ENCODE measurements at regions not wholly inside any gene's neighbourhood (a gene's known extent, or its start where the extent isn't known, plus 50 kb on each side); places are given as distances from the start of the nearest gene placed in this dataset.

GRCh38 chr4:107404591-107405300 is 315.3 kb downstream of the PAPSS1 start:
- DNase-seq (ENCODE audit: low spot score), result no peak
- no peak overlapping the region for H3K4me3 Mint-ChIP-seq (ENCODE audit: low read depth)
- H3K36me3 Mint-ChIP-seq (ENCODE audit: low read depth), result no peaks in the 10 kb centered on the region
- H3K27ac Mint-ChIP-seq, result no peak overlapping the region
- no peaks in the 10 kb centered on the region for H3K4me1 Mint-ChIP-seq (ENCODE audit: low read depth)
- intact Hi-C loops (cut with micrococcal nuclease), result no loop called here
- H3K9me3 Mint-ChIP-seq, result no peaks in the 10 kb centered on the region
- H3K27me3 Mint-ChIP-seq (ENCODE audit: low read depth), result no peaks in the 10 kb centered on the region

- H3K9me3 Mint-ChIP-seq, result no peaks in the 10 kb centered on the region
- intact Hi-C loops (cut with micrococcal nuclease), result no loop called here
- H3K27me3 Mint-ChIP-seq (ENCODE audit: low read depth), result no peaks in the 10 kb centered on the region
- no peaks in the 10 kb centered on the region for H3K4me1 Mint-ChIP-seq (ENCODE audit: low read depth)
- no peak for DNase-seq (ENCODE audit: low spot score)
- no peaks in the 10 kb centered on the region for H3K36me3 Mint-ChIP-seq (ENCODE audit: low read depth)
- no peak overlapping the region for H3K27ac Mint-ChIP-seq
- no peak overlapping the region for H3K4me3 Mint-ChIP-seq (ENCODE audit: low read depth)
Observed at GRCh38 chr4:107402291-107402690, 317.7 kb downstream of the PAPSS1 start.

DNA sequence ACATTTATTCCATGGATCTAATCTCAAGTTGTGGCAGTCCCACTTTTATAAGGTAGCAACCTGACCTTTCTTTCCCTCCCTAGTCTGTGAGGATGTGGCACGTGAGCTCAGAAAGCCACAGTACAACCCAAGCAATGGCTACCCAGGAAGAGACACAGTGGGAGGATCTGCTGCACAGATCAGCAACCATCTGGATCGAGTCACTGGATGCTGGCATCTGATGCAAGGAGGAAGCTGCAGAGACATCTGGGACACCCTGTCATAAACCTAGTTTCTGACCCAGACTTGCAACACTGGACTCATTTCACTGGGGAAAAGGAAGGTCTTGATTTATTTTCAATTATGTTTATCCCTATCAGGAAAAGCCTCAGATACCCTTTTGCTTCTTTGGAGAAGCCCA is 327.1 kb downstream of the PAPSS1 start:
- H3K4me3 Mint-ChIP-seq (ENCODE audit: low read depth), result no peak overlapping the region
- H3K36me3 Mint-ChIP-seq (ENCODE audit: low read depth), result no peaks in the 10 kb centered on the region
- H3K27me3 Mint-ChIP-seq (ENCODE audit: low read depth), result no peaks in the 10 kb centered on the region
- no peaks in the 10 kb centered on the region for H3K4me1 Mint-ChIP-seq (ENCODE audit: low read depth)
- DNase-seq (ENCODE audit: low spot score), result no peak
- H3K9me3 Mint-ChIP-seq, result no peaks in the 10 kb centered on the region
- no peak overlapping the region for H3K27ac Mint-ChIP-seq
- intact Hi-C loops (cut with micrococcal nuclease), result no loop called here

DNA sequence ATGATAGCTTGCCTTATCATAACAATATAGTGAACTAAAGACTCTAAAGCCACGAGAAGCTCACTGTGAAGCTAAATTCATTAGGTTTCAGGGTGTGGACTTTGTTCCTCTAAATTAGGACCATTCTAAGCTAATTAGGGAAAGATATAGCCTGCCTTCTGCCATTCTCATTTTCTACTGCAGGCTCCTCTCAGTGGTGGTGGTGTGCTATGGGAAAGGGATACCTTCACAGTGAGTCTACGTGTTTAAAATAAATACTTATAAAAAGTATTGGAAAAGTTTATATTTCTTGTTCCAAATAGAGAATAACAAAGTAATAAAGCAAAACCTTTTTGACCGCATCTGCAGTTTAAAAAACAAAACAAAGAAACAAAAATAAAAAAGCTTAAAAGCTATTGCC is 327.7 kb downstream of the PAPSS1 start:
- intact Hi-C loops (cut with micrococcal nuclease), result no loop called here
- no peak overlapping the region for H3K27ac Mint-ChIP-seq
- no peaks in the 10 kb centered on the region for H3K36me3 Mint-ChIP-seq (ENCODE audit: low read depth)
- no peaks in the 10 kb centered on the region for H3K4me1 Mint-ChIP-seq (ENCODE audit: low read depth)
- no peak overlapping the region for H3K4me3 Mint-ChIP-seq (ENCODE audit: low read depth)
- H3K9me3 Mint-ChIP-seq, result no peaks in the 10 kb centered on the region
- DNase-seq (ENCODE audit: low spot score), result no peak
- H3K27me3 Mint-ChIP-seq (ENCODE audit: low read depth), result no peaks in the 10 kb centered on the region

DNA sequence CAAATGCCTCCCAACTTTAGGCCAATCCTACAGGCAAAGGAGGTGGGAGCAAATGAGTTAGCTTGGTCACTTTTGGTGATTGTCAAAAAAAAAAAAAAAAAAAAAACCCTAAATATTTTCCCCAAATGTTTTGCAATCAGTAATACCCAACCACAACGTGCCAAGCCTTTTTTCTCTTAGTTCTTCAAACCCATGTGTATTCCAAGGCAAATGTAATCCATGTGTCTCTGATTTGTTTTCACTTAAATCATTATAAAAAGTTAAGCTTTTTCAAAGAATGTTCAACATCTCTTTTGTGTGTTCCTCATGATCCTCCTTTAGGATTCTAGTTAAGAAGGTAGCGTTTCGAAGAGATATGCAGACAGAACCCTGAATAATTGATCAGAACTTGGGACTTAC is 328.4 kb downstream of the PAPSS1 start:
- no peak for DNase-seq (ENCODE audit: low spot score)
- no peaks in the 10 kb centered on the region for H3K4me1 Mint-ChIP-seq (ENCODE audit: low read depth)
- H3K27me3 Mint-ChIP-seq (ENCODE audit: low read depth), result no peaks in the 10 kb centered on the region
- no peak overlapping the region for H3K4me3 Mint-ChIP-seq (ENCODE audit: low read depth)
- H3K36me3 Mint-ChIP-seq (ENCODE audit: low read depth), result no peaks in the 10 kb centered on the region
- intact Hi-C loops (cut with micrococcal nuclease), result no loop called here
- H3K9me3 Mint-ChIP-seq, result no peaks in the 10 kb centered on the region
- no peak overlapping the region for H3K27ac Mint-ChIP-seq

DNA sequence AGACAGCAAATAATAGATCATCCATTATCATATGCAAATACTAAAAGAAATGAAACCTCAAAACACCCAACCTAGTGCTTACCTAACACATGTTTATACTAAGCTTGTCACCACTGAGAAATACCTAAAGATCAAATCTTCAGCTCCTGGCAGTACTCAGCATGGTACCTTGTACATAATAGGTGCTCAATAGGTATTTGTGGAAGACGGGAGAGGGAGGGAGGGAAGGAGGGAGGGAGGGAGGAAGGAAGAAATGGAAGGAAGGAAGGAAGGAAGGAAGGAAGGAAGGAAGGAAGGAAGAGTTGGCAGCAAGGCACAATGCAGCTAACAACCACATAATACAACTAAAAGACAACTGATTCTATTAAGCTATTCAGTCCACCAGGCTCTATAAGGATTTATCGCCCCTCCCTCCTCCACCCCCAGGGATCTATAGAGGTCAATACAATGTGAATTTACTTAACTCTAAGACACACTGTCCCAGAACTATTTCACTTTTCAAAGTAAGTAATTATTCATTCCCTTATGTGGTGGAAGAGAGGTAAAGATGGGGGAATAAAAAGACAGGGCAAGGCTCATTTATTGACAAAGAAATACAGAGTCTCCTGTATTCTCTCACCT is 328.9 kb downstream of the PAPSS1 start:
- Mint-ChIP-seq H3K9me3 (no peaks in the 10 kb centered on the region), H3K27ac (no peak overlapping the region), H3K36me3 (ENCODE audit: low read depth) (no peaks in the 10 kb centered on the region), H3K27me3 (ENCODE audit: low read depth) (no peaks in the 10 kb centered on the region), H3K4me3 (ENCODE audit: low read depth) (no peak overlapping the region), H3K4me1 (ENCODE audit: low read depth) (no peaks in the 10 kb centered on the region)
- DNase-seq (ENCODE audit: low spot score), result no peak
- intact Hi-C loops (cut with micrococcal nuclease), result no loop called here

GRCh38 chr4:107389965-107390364 is 330.1 kb downstream of the PAPSS1 start:
- no peaks in the 10 kb centered on the region for H3K27me3 Mint-ChIP-seq (ENCODE audit: low read depth)
- no peak overlapping the region for H3K27ac Mint-ChIP-seq
- H3K4me3 Mint-ChIP-seq (ENCODE audit: low read depth), result no peak overlapping the region
- H3K4me1 Mint-ChIP-seq (ENCODE audit: low read depth), result no peaks in the 10 kb centered on the region
- intact Hi-C loops (cut with micrococcal nuclease), result no loop called here
- H3K9me3 Mint-ChIP-seq, result no peaks in the 10 kb centered on the region
- no peak for DNase-seq (ENCODE audit: low spot score)
- H3K36me3 Mint-ChIP-seq (ENCODE audit: low read depth), result no peaks in the 10 kb centered on the region

DNA sequence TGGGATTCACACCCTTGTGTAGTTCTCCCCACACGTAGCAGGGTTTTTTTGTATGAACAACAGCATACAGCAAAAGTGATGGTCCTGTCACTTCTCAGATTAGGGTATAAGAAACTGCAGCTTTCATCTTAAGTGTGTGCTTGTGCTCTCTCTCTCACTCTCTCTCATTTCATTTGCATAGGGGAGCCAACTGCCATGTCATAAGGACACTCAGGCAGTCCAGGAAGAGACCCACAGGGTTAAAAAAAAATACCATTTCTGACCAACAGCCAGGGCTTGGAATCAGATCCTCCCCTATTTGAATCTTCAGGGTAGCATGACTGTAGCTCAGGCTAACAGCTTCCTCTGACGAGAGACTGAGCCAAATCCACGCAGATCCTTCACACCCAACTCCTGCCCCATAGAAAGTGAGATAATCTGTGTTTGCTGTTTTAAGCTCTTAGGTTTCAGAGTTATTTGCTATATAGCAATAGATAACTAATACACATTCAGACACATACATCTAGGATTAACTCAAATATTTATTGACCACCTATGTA is 331.2 kb downstream of the PAPSS1 start:
- H3K4me3 Mint-ChIP-seq (ENCODE audit: low read depth), result no peak overlapping the region
- no peaks in the 10 kb centered on the region for H3K9me3 Mint-ChIP-seq
- no peak for DNase-seq (ENCODE audit: low spot score)
- intact Hi-C loops (cut with micrococcal nuclease), result no loop called here
- no peaks in the 10 kb centered on the region for H3K36me3 Mint-ChIP-seq (ENCODE audit: low read depth)
- H3K27ac Mint-ChIP-seq, result no peak overlapping the region
- no peaks in the 10 kb centered on the region for H3K27me3 Mint-ChIP-seq (ENCODE audit: low read depth)
- no peaks in the 10 kb centered on the region for H3K4me1 Mint-ChIP-seq (ENCODE audit: low read depth)

GRCh38 chr4:107380836-107381438 is 339.1 kb downstream of the PAPSS1 start:
- intact Hi-C loops (cut with micrococcal nuclease), result no loop called here
- DNase-seq (ENCODE audit: low spot score), result no peak
- H3K4me1 Mint-ChIP-seq (ENCODE audit: low read depth), result no peaks in the 10 kb centered on the region
- no peak overlapping the region for H3K27ac Mint-ChIP-seq
- H3K9me3 Mint-ChIP-seq, result no peaks in the 10 kb centered on the region
- H3K36me3 Mint-ChIP-seq (ENCODE audit: low read depth), result no peaks in the 10 kb centered on the region
- no peaks in the 10 kb centered on the region for H3K27me3 Mint-ChIP-seq (ENCODE audit: low read depth)
- no peak overlapping the region for H3K4me3 Mint-ChIP-seq (ENCODE audit: low read depth)

- no peaks in the 10 kb centered on the region for H3K4me1 Mint-ChIP-seq (ENCODE audit: low read depth)
- H3K27ac Mint-ChIP-seq, result no peak overlapping the region
- no peaks in the 10 kb centered on the region for H3K9me3 Mint-ChIP-seq
- no peak overlapping the region for H3K4me3 Mint-ChIP-seq (ENCODE audit: low read depth)
- intact Hi-C loops (cut with micrococcal nuclease), result no loop called here
- DNase-seq (ENCODE audit: low spot score), result no peak
- H3K27me3 Mint-ChIP-seq (ENCODE audit: low read depth), result no peaks in the 10 kb centered on the region
- H3K36me3 Mint-ChIP-seq (ENCODE audit: low read depth), result no peaks in the 10 kb centered on the region
Observed at GRCh38 chr4:107380190-107380589, 339.8 kb downstream of the PAPSS1 start.

DNA sequence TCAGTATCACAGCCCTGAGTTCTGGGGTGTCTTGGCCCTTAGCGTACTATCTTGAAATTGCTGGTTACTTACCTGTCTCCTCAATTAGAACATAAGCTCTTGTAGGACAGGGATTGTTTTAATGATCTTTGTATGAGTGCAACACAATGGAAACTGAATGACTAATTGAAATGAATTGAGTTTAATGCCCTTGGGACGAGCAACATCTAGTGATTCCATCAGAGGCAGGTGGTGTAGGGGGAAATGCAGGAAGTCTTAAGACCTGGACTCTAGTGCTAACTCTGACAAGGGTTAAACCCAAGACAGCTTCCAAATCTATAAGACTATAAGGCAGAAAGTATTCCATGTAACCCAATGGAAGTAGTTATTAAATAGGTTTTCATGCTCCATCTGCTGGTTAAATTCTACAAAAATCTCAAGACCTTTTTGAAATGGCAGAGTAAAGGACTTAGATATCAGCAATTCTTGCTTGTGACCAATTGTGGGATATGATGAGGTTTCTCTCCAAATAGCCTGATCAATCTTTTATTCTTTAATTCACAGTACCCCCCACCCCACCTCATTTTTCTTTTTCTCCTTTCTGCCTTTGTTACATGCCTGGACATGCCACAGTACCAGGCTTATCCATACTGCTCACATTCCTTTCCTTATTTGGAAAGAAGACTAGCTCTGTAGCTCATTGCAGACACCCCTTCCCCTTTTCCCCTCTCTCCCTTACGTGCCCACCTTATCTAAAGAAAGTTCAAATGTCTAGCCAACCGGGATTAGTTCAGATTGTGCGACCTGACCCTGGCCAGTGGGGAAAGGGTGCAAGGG is 340.8 kb downstream of the PAPSS1 start:
- Mint-ChIP-seq H3K4me3 (ENCODE audit: low read depth) (no peak overlapping the region), H3K9me3 (no peaks in the 10 kb centered on the region), H3K4me1 (ENCODE audit: low read depth) (no peaks in the 10 kb centered on the region), H3K27me3 (ENCODE audit: low read depth) (no peaks in the 10 kb centered on the region), H3K36me3 (ENCODE audit: low read depth) (no peaks in the 10 kb centered on the region), H3K27ac (no peak overlapping the region)
- DNase-seq (ENCODE audit: low spot score), result no peak
- intact Hi-C loops (cut with micrococcal nuclease), result no loop called here

- intact Hi-C loops (cut with micrococcal nuclease), result no loop called here
- Mint-ChIP-seq H3K27me3 (ENCODE audit: low read depth) (no peaks in the 10 kb centered on the region), H3K4me3 (ENCODE audit: low read depth) (no peak overlapping the region), H3K4me1 (ENCODE audit: low read depth) (no peaks in the 10 kb centered on the region), H3K9me3 (no peaks in the 10 kb centered on the region), H3K36me3 (ENCODE audit: low read depth) (no peaks in the 10 kb centered on the region), H3K27ac (no peak overlapping the region)
- DNase-seq (ENCODE audit: low spot score), result no peak
Observed at GRCh38 chr4:107376293-107376692, 340.2 kb upstream of the DKK2 start.

DNA sequence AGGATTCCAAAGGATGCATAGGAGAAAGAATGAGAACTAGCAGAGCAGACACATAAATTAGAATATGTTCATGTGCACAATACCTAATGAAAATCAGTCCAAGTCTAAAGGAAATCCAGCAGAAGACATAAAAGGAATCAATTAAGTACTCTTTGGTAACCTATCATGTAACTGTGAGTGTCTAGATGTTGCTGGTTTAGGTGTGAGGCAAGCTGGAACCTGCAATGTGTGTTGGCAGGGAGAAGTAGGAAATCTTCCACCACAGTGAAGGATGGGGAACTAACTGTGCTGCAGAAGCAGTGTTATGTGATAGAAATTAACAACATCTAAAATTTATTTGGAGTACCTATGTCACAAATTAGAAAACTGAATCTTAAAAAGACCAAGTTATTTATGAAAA is 330.8 kb upstream of the DKK2 start:
- H3K9me3 Mint-ChIP-seq, result no peaks in the 10 kb centered on the region
- H3K4me1 Mint-ChIP-seq (ENCODE audit: low read depth), result no peaks in the 10 kb centered on the region
- intact Hi-C loops (cut with micrococcal nuclease), result no loop called here
- H3K36me3 Mint-ChIP-seq (ENCODE audit: low read depth), result no peaks in the 10 kb centered on the region
- H3K4me3 Mint-ChIP-seq (ENCODE audit: low read depth), result no peak overlapping the region
- no peaks in the 10 kb centered on the region for H3K27me3 Mint-ChIP-seq (ENCODE audit: low read depth)
- no peak overlapping the region for H3K27ac Mint-ChIP-seq
- no peak for DNase-seq (ENCODE audit: low spot score)

Measured in activated T-helper 2 cell treated with anti-CD3 and anti-CD28 coated beads, Interferon-gamma antibody, Interleukin-2, Interleukin-4, amounts not matched to agents 10 μg/mL and 5 μg/mL and 100 μg/mL, durations not matched to agents 14 hours and 24 hours and 36 hours (primary cell).